ENCODE measurements at regions not wholly inside any gene's neighbourhood (a gene's known extent, or its start where the extent isn't known, plus 50 kb on each side); places are given as distances from the start of the nearest gene placed in this dataset.

- Histone ChIP-seq H3K4me2 (no peak overlapping the region), H2AFZ (ENCODE audit: low read depth) (no peak overlapping the region), H3K4me1 (ENCODE audit: low read depth, poor library complexity, severe bottlenecking) (no peaks in the 10 kb centered on the region), H3K27me3 (ENCODE audit: insufficient read depth, low read depth) (no peaks in the 10 kb centered on the region), H3K4me3 (IDR thresholded peaks at IDR 0.05; ENCODE audit: insufficient read depth, low read depth, low read length) (no peak overlapping the region), H3K79me2 (ENCODE audit: insufficient read depth, low read depth) (no peaks in the 10 kb centered on the region), H3K36me3 (ENCODE audit: insufficient read depth) (no peaks in the 10 kb centered on the region), H3K27ac (no peak overlapping the region), H3K9ac (no peak overlapping the region), H4K20me1 (ENCODE audit: insufficient read depth) (no peaks in the 10 kb centered on the region)
- TF ChIP-seq CTCF (conservative IDR thresholded peaks at IDR 0.05; ENCODE audit: low read depth, low read length) = no peak
Measured at GRCh38 chr17:65431116-65431515, 130.3 kb downstream of the AXIN2 start.

GRCh38 chr17:65430209-65430833, 131.1 kb downstream of the AXIN2 start:
- H3K79me2 ChIP-seq (ENCODE audit: insufficient read depth, low read depth) = no peaks in the 10 kb centered on the region
- no peak overlapping the region for H2AFZ ChIP-seq (ENCODE audit: low read depth)
- TF ChIP-seq CTCF (conservative IDR thresholded peaks at IDR 0.05; ENCODE audit: low read depth, low read length) = no peak
- H3K36me3 ChIP-seq (ENCODE audit: insufficient read depth) = no peaks in the 10 kb centered on the region
- H3K4me1 ChIP-seq (ENCODE audit: low read depth, poor library complexity, severe bottlenecking) = no peaks in the 10 kb centered on the region
- no peaks in the 10 kb centered on the region for H3K27me3 ChIP-seq (ENCODE audit: insufficient read depth, low read depth)
- H3K4me3 ChIP-seq (IDR thresholded peaks at IDR 0.05; ENCODE audit: insufficient read depth, low read depth, low read length) = no peak overlapping the region
- H3K4me2 ChIP-seq = no peak overlapping the region
- no peak overlapping the region for H3K9ac ChIP-seq
- no peak overlapping the region for H3K27ac ChIP-seq
- no peaks in the 10 kb centered on the region for H4K20me1 ChIP-seq (ENCODE audit: insufficient read depth)

- H2AFZ ChIP-seq (ENCODE audit: low read depth) = no peak overlapping the region
- H3K27me3 ChIP-seq (ENCODE audit: insufficient read depth, low read depth) = no peaks in the 10 kb centered on the region
- no peaks in the 10 kb centered on the region for H3K36me3 ChIP-seq (ENCODE audit: insufficient read depth)
- no peaks in the 10 kb centered on the region for H3K79me2 ChIP-seq (ENCODE audit: insufficient read depth, low read depth)
- no peak overlapping the region for H3K27ac ChIP-seq
- TF ChIP-seq CTCF (conservative IDR thresholded peaks at IDR 0.05; ENCODE audit: low read depth, low read length) = no peak
- no peaks in the 10 kb centered on the region for H4K20me1 ChIP-seq (ENCODE audit: insufficient read depth)
- H3K4me3 ChIP-seq (IDR thresholded peaks at IDR 0.05; ENCODE audit: insufficient read depth, low read depth, low read length) = no peak overlapping the region
- no peaks in the 10 kb centered on the region for H3K4me1 ChIP-seq (ENCODE audit: low read depth, poor library complexity, severe bottlenecking)
- H3K9ac ChIP-seq = no peak overlapping the region
- no peak overlapping the region for H3K4me2 ChIP-seq
Measured at GRCh38 chr17:65423346-65424140, 137.9 kb downstream of the AXIN2 start.

GRCh38 chr17:65418622-65419021, 142.8 kb downstream of the AXIN2 start:
- Histone ChIP-seq H2AFZ (ENCODE audit: low read depth) (no peak overlapping the region), H3K4me2 (no peak overlapping the region), H3K36me3 (ENCODE audit: insufficient read depth) (no peaks in the 10 kb centered on the region), H3K4me1 (ENCODE audit: low read depth, poor library complexity, severe bottlenecking) (no peaks in the 10 kb centered on the region), H3K27me3 (ENCODE audit: insufficient read depth, low read depth) (no peaks in the 10 kb centered on the region), H3K27ac (no peak overlapping the region), H3K4me3 (IDR thresholded peaks at IDR 0.05; ENCODE audit: insufficient read depth, low read depth, low read length) (no peak overlapping the region), H3K79me2 (ENCODE audit: insufficient read depth, low read depth) (no peaks in the 10 kb centered on the region), H4K20me1 (ENCODE audit: insufficient read depth) (no peaks in the 10 kb centered on the region), H3K9ac (no peak overlapping the region)
- TF ChIP-seq CTCF (conservative IDR thresholded peaks at IDR 0.05; ENCODE audit: low read depth, low read length) = no peak

Data from KMS-11 (cell line).